Naive thymus-derived CD4-positive, alpha-beta T cell (primary cell): ENCODE measurements at regions not wholly inside any gene's neighbourhood (a gene's known extent, or its start where the extent isn't known, plus 50 kb on each side); places are given as distances from the start of the nearest gene placed in this dataset.

Experiments
- ATAC-seq: fragments of 150-1000 bp; cut with Tn5 transposase; 2 replicates; pipeline ENCODE4 v1.10.0; 2021; ENCODE audit warnings: mild to moderate bottlenecking, moderate library complexity
- CTCF ChIA-PET: fragments of 350-600 bp; sonication (Branson Sonifier 250); formaldehyde crosslinking; loops from one replicate; lab custom pipeline; 2021; ENCODE audit warnings: antibody characterized with exemption; lab: Charles Lee
- POLR2A ChIA-PET: fragments of 350-600 bp; sonication (Branson Sonifier 250); formaldehyde crosslinking; loops from one replicate; lab custom pipeline; 2021; ENCODE audit warnings: antibody characterized with exemption, inconsistent platforms; lab: Charles Lee
- DNase-seq, 9 donors: peaks; one replicate each; pipeline versions ENCODE4 v3.0.0 to v3.0.0-alpha.2; 2020 to 2022; ENCODE audit warnings: mixed read lengths in 1 of 9
- H3K27ac ChIP-seq: one replicate; pipeline ENCODE4 v1.7.0; 2013; ENCODE audit warnings: mild to moderate bottlenecking, low read depth, low read length, moderate library complexity
- H3K27me3 ChIP-seq, 2 donors: one replicate each; pipeline ENCODE4 v1.7.0; 2013; ENCODE audit warnings: low read length in 2 of 2, mild to moderate bottlenecking in 2 of 2, moderate library complexity in 2 of 2; ENCODE audit not compliant: control insufficient read depth in 2 of 2, insufficient read depth in 2 of 2
- H3K36me3 ChIP-seq, 3 experiments: 1 replicate in 2 of 3; 2 replicates in 1 of 3; pipeline ENCODE4 v1.7.0; 2013; ENCODE audit warnings: low read length in 3 of 3, mild to moderate bottlenecking in 3 of 3, moderate library complexity in 1 of 3; ENCODE audit not compliant: insufficient read depth in 3 of 3, control insufficient read depth in 2 of 3
- H3K4me1 ChIP-seq, 2 donors: one replicate each; pipeline ENCODE4 v1.7.0; 2013; ENCODE audit warnings: low read length in 2 of 2, mild to moderate bottlenecking in 2 of 2, moderate library complexity in 1 of 2; ENCODE audit not compliant: control insufficient read depth in 2 of 2, insufficient read depth in 2 of 2
- H3K4me3 ChIP-seq: 2 replicates; pipeline ENCODE4 v1.7.0; 2013; ENCODE audit warnings: mild to moderate bottlenecking, low read length
- H3K9me3 ChIP-seq, 3 experiments: 1 replicate in 2 of 3; 2 replicates in 1 of 3; pipeline ENCODE4 v1.7.0; 2013; ENCODE audit warnings: low read length in 3 of 3; ENCODE audit not compliant: control insufficient read depth in 2 of 3
- H3K27ac Mint-ChIP-seq, 9 donors: one replicate each; pipeline ENCODE4 v1.8.0; 2020 to 2022; ENCODE audit warnings: mixed read lengths in 9 of 9, mild to moderate bottlenecking in 8 of 9, moderate library complexity in 5 of 9, inconsistent platforms in 2 of 9
- H3K27me3 Mint-ChIP-seq, 5 donors: one replicate each; pipeline ENCODE4 v1.8.0; 2021 to 2022; ENCODE audit warnings: mixed read lengths in 5 of 5, mild to moderate bottlenecking in 1 of 5
- H3K36me3 Mint-ChIP-seq, 5 donors: one replicate each; pipeline ENCODE4 v1.8.0; 2020 to 2022; ENCODE audit warnings: mixed read lengths in 5 of 5, mild to moderate bottlenecking in 3 of 5, inconsistent platforms in 1 of 5
- H3K4me1 Mint-ChIP-seq, 7 donors: one replicate each; pipeline ENCODE4 v1.8.0; 2020 to 2022; ENCODE audit warnings: mixed read lengths in 7 of 7, mild to moderate bottlenecking in 3 of 7, inconsistent platforms in 1 of 7
- H3K4me3 Mint-ChIP-seq, 10 donors: one replicate each; pipeline ENCODE4 v1.8.0; 2020 to 2022; ENCODE audit warnings: mild to moderate bottlenecking in 10 of 10, mixed read lengths in 10 of 10, moderate library complexity in 6 of 10, inconsistent platforms in 2 of 10
- H3K9me3 Mint-ChIP-seq, 11 donors: one replicate each; pipeline ENCODE4 v1.8.0; 2020 to 2022; ENCODE audit warnings: mixed read lengths in 11 of 11, mild to moderate bottlenecking in 4 of 11, inconsistent platforms in 1 of 11, moderate library complexity in 1 of 11
- intact Hi-C, 2 donors: fragments of 100-400 bp; cut with micrococcal nuclease; formaldehyde crosslinking; loops; one replicate each; pipeline ENCODE4 v1.15.1; 2023

DNA sequence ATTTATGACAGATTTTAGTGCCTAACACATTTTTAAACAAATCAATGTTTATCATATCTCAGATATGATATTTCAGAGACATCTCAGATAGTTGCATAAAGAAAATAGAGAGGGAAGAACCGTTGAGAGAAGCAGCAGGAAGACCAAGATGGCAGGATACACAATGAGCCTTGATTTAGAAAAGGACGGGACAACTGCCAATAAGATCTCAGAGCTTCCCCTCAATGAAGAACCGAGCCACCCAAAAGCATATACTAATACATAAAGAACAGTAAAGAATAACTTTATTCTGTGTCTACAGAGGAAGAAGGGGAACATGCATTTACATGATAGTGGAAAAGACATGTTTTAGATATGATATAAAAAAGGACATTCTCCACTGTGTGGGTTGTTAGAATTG lies 375.9 kb upstream of the SOX5 start:
- CTCF ChIA-PET = no interaction called here
- Histone ChIP-seq H3K4me3 (no peak overlapping the region), H3K36me3 (no peaks in the 10 kb centered on the region), H3K27ac (no peak overlapping the region), H3K9me3 (no peaks in the 10 kb centered on the region), H3K4me1 (no peaks in the 10 kb centered on the region), H3K27me3 (no peaks in the 10 kb centered on the region)
- Mint-ChIP-seq H3K27me3 (peaks cover 0 to 3% (median 0%) of the 10 kb centered on the region in 5 donors), H3K36me3 (no peaks in the 10 kb centered on the region), H3K4me3 (no peak overlapping the region), H3K4me1 (no peaks in the 10 kb centered on the region), H3K27ac (no peak overlapping the region), H3K9me3 (peaks cover 0 to 5% (median 0%) of the 10 kb centered on the region in 11 donors)
- POLR2A ChIA-PET = no interaction called here
- intact Hi-C loops = no loop called here
- DNase-seq = no peak
- ATAC-seq = no peak

GRCh38 chr12:24307716-24308335 lies 358.4 kb upstream of the SOX5 start:
- H3K36me3 ChIP-seq = no peaks in the 10 kb centered on the region
- no peak overlapping the region for H3K4me3 ChIP-seq
- no peaks in the 10 kb centered on the region for H3K9me3 ChIP-seq
- H3K27me3 ChIP-seq = no peaks in the 10 kb centered on the region
- ChIA-PET CTCF (no interaction called here), POLR2A (no interaction called here)
- H3K27me3 Mint-ChIP-seq = peaks cover 0 to 4% (median 0%) of the 10 kb centered on the region in 5 donors
- H3K4me1 ChIP-seq = no peaks in the 10 kb centered on the region
- no peak overlapping the region for H3K27ac Mint-ChIP-seq
- ATAC-seq (no peak), DNase-seq (no peak)
- no peaks in the 10 kb centered on the region for H3K36me3 Mint-ChIP-seq
- H3K9me3 Mint-ChIP-seq = peaks cover 0 to 6% (median 0%) of the 10 kb centered on the region in 11 donors
- no peaks in the 10 kb centered on the region for H3K4me1 Mint-ChIP-seq
- no peak overlapping the region for H3K27ac ChIP-seq
- H3K4me3 Mint-ChIP-seq = no peak overlapping the region
- intact Hi-C loops = no loop called here

DNA sequence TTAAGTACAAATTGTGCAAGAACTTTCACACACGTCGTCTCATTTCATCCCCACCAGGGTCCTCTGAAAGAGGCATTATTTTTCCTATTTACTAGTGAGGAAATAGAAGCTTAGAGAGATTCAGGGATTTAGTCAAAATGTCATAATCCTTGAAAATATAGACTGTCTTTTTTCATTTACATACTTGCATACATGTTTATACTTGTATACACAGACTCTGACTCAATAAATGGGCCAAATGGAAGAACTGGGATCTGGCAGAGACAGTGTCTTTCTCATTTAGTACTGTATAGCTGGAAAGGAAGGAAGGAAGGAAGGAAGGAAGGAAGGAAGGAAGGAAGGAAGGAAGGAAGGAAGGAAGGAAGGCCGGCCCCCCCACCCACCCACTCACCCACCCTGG lies 357.7 kb upstream of the SOX5 start:
- intact Hi-C loops = no loop called here
- CTCF ChIA-PET = no interaction called here
- H3K36me3 Mint-ChIP-seq = no peaks in the 10 kb centered on the region
- Histone ChIP-seq H3K36me3 (no peaks in the 10 kb centered on the region), H3K4me3 (no peak overlapping the region), H3K9me3 (no peaks in the 10 kb centered on the region), H3K4me1 (no peaks in the 10 kb centered on the region), H3K27ac (no peak overlapping the region), H3K27me3 (no peaks in the 10 kb centered on the region)
- POLR2A ChIA-PET = no interaction called here
- no peaks in the 10 kb centered on the region for H3K4me1 Mint-ChIP-seq
- H3K27me3 Mint-ChIP-seq = peaks cover 0 to 4% (median 0%) of the 10 kb centered on the region in 5 donors
- no peak for DNase-seq
- no peak for ATAC-seq
- H3K9me3 Mint-ChIP-seq = peaks cover 0 to 6% (median 0%) of the 10 kb centered on the region in 11 donors
- H3K4me3 Mint-ChIP-seq = no peak overlapping the region
- H3K27ac Mint-ChIP-seq = no peak overlapping the region

GRCh38 chr12:24306001-24306400 lies 356.5 kb upstream of the SOX5 start:
- no peak overlapping the region for H3K4me3 ChIP-seq
- no peaks in the 10 kb centered on the region for H3K36me3 ChIP-seq
- ATAC-seq = no peak
- H3K27me3 Mint-ChIP-seq = peaks cover 0 to 4% (median 0%) of the 10 kb centered on the region in 5 donors
- no peak for DNase-seq
- H3K4me1 Mint-ChIP-seq = no peaks in the 10 kb centered on the region
- no peaks in the 10 kb centered on the region for H3K36me3 Mint-ChIP-seq
- H3K9me3 ChIP-seq = no peaks in the 10 kb centered on the region
- no peaks in the 10 kb centered on the region for H3K27me3 ChIP-seq
- H3K27ac Mint-ChIP-seq = no peak overlapping the region
- no peaks in the 10 kb centered on the region for H3K4me1 ChIP-seq
- ChIA-PET CTCF (no interaction called here), POLR2A (no interaction called here)
- H3K9me3 Mint-ChIP-seq = peaks cover 0 to 6% (median 0%) of the 10 kb centered on the region in 11 donors
- intact Hi-C loops = no loop called here
- H3K27ac ChIP-seq = no peak overlapping the region
- H3K4me3 Mint-ChIP-seq = no peak overlapping the region

GRCh38 chr12:24304285-24304684 lies 354.8 kb upstream of the SOX5 start:
- no peaks in the 10 kb centered on the region for H3K36me3 ChIP-seq
- H3K4me3 Mint-ChIP-seq = no peak overlapping the region
- intact Hi-C loops = no loop called here
- no peaks in the 10 kb centered on the region for H3K4me1 ChIP-seq
- H3K27me3 Mint-ChIP-seq = peaks cover 0 to 4% (median 0%) of the 10 kb centered on the region in 5 donors
- ChIA-PET CTCF (no interaction called here), POLR2A (no interaction called here)
- H3K9me3 ChIP-seq = no peaks in the 10 kb centered on the region
- H3K9me3 Mint-ChIP-seq = peaks cover 0 to 6% (median 0%) of the 10 kb centered on the region in 11 donors
- H3K27me3 ChIP-seq = no peaks in the 10 kb centered on the region
- H3K36me3 Mint-ChIP-seq = no peaks in the 10 kb centered on the region
- H3K4me3 ChIP-seq = no peak overlapping the region
- H3K4me1 Mint-ChIP-seq = no peaks in the 10 kb centered on the region
- no peak for DNase-seq
- H3K27ac Mint-ChIP-seq = no peak overlapping the region
- ATAC-seq = no peak
- no peak overlapping the region for H3K27ac ChIP-seq

- no peaks in the 10 kb centered on the region for H3K27me3 ChIP-seq
- H3K36me3 Mint-ChIP-seq = no peaks in the 10 kb centered on the region
- H3K4me1 Mint-ChIP-seq = no peaks in the 10 kb centered on the region
- peaks cover 0 to 6% (median 0%) of the 10 kb centered on the region in 11 donors for H3K9me3 Mint-ChIP-seq
- H3K9me3 ChIP-seq = no peaks in the 10 kb centered on the region
- H3K4me3 ChIP-seq = no peak overlapping the region
- H3K36me3 ChIP-seq = no peaks in the 10 kb centered on the region
- H3K4me3 Mint-ChIP-seq = no peak overlapping the region
- H3K27me3 Mint-ChIP-seq = peaks cover 0 to 4% (median 0%) of the 10 kb centered on the region in 5 donors
- POLR2A ChIA-PET = no interaction called here
- H3K27ac Mint-ChIP-seq = no peak overlapping the region
- no peaks in the 10 kb centered on the region for H3K4me1 ChIP-seq
- CTCF ChIA-PET = no interaction called here
- H3K27ac ChIP-seq = no peak overlapping the region
- intact Hi-C loops = no loop called here
- DNase-seq = no peak
- ATAC-seq = no peak
Observed at GRCh38 chr12:24302708-24303107, 353.2 kb upstream of the SOX5 start.

GRCh38 chr12:24297516-24297915 lies 348.0 kb upstream of the SOX5 start:
- ChIA-PET CTCF (no interaction called here), POLR2A (no interaction called here)
- H3K27ac Mint-ChIP-seq = no peak overlapping the region
- H3K27me3 Mint-ChIP-seq = no peaks in the 10 kb centered on the region
- DNase-seq (no peak), ATAC-seq (no peak)
- intact Hi-C loops = no loop called here
- Histone ChIP-seq H3K27ac (no peak overlapping the region), H3K4me3 (no peak overlapping the region), H3K9me3 (no peaks in the 10 kb centered on the region), H3K36me3 (no peaks in the 10 kb centered on the region), H3K27me3 (no peaks in the 10 kb centered on the region), H3K4me1 (no peaks in the 10 kb centered on the region)
- no peak overlapping the region for H3K4me3 Mint-ChIP-seq
- no peaks in the 10 kb centered on the region for H3K36me3 Mint-ChIP-seq
- no peaks in the 10 kb centered on the region for H3K4me1 Mint-ChIP-seq
- H3K9me3 Mint-ChIP-seq = peaks cover 0 to 4% (median 0%) of the 10 kb centered on the region in 11 donors
